HG03159 (cell line): ENCODE measurements at regions not wholly inside any gene's neighbourhood (a gene's known extent, or its start where the extent isn't known, plus 50 kb on each side); places are given as distances from the start of the nearest gene placed in this dataset.

Experiments
- ATAC-seq: cut with Tn5 transposase; IDR thresholded peaks from one replicate; pipeline ENCODE4 v1.9.1; 2021; ENCODE audit warnings: mild to moderate bottlenecking, moderate library complexity; ENCODE audit not compliant: unreplicated experiment

DNA sequence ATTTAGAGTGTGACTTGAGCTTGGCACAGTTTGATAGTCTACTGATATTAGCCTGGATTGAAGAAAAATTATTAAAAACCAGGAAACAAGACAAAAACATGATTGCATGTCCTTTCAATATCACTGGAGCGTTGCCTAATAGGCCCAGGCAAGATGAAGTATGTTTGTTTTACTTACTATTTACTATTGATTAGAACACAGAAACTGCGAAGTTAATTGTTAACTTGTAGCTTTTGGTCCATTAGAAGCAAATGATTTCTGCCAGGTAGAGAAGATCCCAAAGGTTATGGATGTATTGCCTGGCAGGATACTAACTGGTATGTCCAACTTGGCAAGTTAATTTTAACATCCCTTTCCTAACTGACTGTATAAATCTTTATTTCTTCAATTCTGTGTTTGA, 268.9 kb downstream of the ETNK1 start:
- no peak for ATAC-seq

DNA sequence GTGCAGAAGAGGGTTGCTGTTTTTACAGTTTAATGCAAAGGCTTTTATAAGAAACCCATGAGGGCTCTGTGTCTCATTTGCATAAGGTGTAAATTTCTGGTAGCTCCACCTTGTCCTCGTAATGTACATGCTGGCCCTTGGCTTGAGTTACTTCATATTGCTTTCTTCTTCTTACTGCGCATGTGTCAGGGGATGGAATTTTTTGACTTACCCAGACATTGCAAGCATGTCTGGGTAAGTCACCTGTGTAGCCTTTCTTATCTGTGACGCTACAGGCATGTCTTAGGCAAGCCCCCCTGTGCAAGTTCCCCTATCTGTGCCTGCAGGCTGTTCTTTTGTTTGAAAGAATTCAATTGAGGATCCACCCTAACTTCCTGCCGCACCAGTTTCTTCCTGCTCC, 274.2 kb downstream of the ETNK1 start:
- ATAC-seq, result no peak

DNA sequence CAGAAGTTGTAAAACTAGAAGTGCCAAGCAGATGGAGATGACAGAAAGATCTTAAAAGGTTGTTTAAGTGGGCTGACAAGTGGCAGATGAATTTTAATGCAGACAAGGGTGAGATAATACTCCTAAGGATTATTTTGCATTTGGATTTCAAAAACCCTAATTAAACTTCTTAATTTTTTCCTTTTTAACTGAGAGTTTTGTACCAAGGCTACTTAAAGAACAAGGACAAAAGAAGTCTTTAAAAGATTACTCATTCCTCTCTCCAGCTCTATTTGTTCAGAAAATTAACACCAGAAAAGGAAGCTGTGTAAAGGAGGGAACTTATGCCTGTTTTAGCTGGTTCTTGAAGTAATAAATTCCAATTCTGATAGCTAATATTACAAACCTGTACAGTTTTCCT, 275.4 kb downstream of the ETNK1 start:
- no peak for ATAC-seq

DNA sequence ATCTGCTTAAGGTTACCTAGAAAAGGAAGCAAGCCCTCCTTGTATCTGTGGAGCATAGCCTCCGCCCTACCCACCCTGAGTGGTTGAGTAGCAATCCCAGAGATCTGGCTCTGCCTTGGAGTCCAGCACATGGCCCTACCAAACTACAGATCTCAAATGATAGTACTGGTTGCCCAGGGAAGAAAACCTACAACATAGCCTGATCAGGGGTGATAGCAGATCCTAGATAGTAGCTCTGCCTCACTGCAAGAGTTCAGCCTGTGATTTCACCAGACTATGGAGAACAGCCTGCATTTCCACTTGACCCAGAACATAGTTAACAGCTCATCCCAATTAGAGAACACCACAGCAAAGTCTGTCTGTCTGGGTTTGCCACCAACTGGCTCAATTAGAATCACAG, 279.5 kb downstream of the ETNK1 start:
- ATAC-seq, result no peak

DNA sequence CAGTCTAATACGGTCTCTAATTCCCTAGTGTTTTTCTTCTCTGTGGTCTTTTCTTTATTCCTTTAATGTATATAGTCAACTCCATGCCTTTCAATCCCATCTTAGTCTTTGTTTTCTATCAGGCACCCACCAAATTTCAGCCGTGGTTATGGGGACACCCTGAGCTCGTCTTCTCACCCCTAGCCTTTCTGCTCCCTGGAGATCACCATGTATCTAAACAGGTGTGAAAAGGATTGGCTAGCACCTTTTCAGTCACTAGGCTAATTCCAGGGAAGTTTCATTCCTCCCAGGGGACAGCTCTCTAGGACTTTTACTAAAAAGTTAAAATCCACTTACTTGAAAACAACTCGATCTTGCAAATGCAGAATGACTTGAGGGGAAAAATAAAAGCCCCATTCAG, 291.3 kb downstream of the ETNK1 start:
- ATAC-seq, result no peak

DNA sequence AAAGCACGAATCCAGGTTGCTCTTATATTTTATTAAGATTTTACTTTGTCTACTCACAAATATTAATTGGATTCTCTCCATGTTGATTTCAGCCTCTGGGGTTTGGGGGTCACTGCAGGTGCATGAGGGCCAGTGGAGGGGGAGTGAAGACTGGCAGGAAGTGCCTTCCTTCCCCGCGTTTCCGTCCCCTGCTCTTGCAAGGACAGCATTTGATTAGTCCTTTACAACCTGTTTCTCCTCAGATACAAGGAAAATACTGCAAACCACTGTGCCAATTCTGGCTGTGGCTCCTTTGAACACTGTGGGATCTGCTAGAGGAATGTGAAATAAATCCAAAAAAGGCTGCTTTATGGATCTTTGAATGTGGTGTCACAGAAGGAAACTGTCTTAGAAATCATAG, 291.8 kb downstream of the ETNK1 start:
- ATAC-seq, result no peak

DNA sequence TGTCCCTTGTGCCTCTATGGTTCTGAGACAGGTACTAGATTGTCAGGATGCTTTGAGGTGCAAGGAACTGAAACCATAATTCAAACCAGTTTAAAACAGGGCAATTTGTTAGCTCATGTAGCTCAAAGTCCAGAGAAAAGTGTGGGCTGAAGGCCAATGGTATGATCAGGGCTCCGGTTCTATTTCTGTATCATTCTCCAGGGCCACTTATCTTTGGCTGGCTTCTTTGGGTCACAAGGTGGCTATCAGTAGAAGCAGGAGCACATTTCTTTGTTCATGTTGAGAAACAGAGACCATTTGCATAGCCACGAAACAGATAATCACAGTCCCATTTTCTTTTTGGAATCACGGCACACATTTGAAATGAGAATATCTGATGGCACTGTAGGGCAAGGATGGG, 294.9 kb downstream of the ETNK1 start:
- no peak for ATAC-seq

DNA sequence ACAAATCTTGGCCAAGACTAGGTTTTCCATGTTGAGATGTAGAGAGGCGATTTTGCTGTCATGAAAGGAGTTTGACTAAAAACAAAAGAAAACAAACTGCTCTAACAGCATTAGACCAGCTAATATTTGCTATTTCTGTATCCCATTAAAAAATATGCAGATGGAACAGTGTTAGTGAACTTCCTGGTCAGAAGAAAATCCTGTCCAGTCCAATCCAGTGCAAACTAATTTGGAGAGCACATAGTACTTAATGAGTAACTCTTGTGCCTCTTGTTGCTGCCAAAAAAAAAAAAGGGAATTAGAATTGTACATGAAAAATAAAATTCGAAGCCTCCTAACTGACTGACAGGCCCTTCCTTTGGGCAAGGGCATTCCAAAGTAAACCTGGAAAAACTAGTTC, 298.8 kb downstream of the ETNK1 start:
- ATAC-seq, result no peak

DNA sequence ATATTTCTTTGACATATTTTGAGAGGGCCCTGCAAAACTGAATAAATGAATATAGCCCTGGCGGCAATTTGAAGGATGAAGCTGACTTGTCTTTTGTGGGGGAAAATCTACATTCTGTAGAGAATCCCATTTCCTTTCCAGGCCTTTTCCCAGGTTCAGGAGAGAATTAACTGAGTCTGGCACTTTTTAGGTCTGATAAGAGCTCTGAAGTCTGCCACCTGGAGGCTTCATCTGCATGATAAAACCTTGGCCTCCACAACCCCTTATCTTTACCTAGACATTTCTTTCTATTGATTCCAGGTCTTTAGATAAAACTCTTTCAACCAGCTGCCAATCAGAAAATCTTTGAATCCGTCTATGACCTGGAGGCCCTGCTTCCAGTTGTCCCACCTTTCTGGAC, 299.4 kb downstream of the ETNK1 start:
- no peak for ATAC-seq

DNA sequence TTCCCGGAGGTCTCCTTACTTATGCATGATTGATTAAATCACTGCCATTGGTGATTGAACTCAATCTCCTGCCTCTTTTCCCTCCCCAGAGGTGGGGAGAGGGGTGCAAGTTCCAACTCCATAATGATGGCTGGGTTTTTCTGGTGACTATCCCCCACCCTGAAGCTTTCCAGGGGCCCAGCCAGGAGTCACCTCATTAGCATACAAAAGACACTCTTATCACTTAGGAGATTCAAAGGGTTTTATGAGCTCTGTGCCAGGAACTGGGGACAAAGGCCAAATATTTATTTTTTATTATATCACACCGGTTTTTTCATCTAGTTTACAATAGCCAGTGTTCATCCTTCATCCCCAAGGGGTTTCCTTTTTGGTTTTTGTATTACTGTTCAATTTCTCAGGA, 300.7 kb downstream of the ETNK1 start:
- ATAC-seq, result no peak

DNA sequence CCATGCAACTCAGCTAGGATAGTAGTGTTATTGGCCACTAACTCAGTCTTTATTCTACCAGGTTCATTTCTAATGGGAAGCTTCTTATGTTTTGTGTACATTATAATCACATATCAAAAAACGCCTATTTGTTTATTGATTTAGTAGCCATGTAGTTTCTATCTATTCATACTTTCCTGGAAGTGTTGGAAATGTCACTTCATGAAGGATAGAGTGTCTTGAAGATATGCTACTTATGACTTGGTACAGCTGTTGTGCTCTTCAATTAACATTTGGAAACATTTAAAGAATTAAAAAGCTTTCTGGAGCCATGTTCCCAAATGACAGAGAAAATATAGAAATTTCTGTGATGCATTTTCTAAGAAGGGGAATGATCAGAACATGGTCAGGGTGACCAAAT, 307.5 kb downstream of the ETNK1 start:
- ATAC-seq, result no peak

DNA sequence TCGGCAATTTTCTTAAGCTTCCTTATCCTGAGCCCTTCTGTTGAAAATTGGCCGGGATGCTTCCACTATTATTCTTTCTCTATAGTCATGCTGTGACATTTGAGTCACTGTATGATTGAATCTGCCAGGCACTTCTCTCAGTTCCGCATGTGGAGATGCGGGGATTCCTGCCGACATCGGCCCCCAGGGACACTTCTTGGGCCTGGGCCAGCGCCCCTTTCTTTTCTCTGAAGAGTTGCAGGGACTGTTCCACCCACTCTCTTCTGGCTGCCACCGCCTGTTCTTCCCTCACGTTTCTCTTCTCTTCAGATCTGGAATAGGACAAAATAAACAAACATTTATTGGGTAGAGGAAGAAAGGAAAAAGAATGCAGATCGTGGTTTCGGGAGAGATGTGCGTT, 310.1 kb downstream of the ETNK1 start:
- no peak for ATAC-seq

DNA sequence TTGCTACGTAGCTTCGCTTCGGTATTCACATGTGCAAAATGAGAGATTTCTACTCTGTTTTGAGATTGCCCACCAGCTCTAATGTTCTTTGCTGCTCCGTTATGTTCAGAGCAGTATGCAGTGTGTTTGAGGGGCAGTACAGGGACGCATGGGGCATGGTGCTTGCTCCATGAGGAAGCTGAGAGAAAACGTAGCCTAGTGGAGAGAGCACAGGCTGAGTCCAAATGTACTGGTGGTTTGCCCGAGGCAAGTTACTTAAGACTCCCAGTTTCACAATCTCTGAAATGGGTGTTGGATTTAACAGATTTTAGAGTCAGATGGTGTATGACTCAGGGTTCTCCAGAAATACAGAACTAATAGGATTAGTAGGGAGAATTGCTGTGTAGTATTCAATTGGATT, 310.5 kb downstream of the ETNK1 start:
- no peak for ATAC-seq

DNA sequence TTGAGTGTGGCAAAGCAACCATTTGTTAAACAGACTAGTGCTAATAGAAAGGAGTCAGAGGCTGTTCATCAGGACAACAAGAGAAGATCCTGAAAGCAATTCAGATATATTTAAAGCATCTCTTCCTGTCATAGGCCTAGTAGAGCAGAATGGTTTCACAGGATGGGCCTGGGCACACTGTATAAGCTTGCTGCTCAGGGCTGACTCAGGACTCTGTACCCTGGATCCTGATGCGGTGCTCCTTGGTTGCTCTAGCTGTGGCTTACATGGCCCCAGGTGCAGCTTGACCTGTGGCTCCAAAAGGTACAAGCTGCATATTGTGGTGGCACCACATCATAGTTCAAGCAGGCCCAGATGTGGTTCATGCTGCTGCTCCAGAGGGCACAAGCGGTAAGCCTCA, 313.4 kb downstream of the ETNK1 start:
- no peak for ATAC-seq

DNA sequence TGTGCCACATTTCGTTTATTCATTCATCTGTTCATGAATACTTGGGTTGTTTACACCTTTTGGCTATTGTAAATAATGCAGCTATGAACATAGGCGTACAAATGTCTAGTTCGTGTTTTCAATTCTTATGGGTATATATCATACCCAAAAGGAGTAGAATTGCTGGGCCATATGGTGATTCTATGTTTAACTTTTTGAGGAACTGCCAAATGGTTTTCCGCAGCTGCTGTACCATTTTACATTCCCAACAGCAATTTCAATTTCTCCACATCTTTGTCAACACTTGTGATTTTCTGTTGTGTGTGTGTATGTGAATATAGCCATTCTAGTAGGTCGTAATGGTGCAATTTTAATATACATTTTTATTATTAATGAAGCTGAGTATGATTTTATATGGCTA, 326.2 kb downstream of the ETNK1 start:
- ATAC-seq, result no peak

DNA sequence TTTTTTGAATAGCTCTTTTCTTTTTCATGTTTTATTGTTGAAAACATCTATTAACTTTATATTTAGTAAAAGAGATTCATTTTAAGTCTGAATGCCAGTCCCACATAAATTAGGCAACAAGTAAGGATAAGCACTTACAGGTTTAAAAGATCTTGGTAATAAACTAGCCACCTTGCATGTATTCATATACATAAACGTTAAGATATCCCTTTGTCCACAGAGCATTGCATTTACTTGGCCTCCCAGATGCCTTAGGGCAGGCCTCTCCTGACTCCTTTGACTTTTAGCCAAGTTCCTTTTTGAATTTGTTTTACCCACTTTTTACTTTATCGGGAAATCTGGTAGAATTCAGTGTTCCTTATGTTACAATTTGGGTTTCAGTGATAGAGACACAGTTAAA, 331.7 kb downstream of the ETNK1 start:
- ATAC-seq, result no peak

DNA sequence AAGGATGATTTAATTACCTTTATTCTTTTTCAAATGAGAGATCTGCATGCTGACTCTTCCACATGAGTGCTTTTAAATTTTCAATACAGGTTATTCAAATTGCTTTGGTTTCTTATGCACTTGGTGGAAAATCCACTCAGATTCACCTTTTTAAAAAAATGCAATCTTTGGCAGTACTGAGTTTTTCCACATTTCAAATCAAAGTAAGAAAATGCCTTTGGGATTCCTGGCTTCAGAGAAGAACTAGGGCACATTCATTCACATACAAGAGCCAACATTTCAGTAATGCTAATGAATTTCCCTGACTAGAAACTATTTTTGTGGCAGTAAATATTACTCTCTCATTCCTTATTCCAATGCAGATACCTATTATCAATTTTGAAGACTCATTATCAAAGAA, 342.2 kb downstream of the ETNK1 start:
- ATAC-seq, result no peak

DNA sequence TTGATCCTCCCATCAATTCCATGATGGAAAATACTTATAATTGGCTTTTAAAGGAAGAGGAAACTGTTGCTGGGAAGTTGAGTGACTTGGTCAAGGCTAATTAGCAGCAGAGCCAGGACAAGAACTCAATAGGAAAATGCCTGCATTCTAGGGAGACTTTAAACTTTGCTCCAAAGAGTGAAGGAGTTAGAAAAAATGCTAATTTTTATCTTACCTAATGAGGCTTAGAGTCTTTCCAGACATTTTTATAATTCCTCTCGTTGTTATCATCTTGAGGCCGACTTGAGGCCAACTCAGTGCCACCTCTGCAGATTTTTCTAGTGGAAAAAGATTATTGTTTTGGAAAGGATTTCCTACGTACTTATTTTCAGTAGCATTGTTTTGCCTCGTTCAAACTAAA, 344.6 kb downstream of the ETNK1 start:
- no peak for ATAC-seq

DNA sequence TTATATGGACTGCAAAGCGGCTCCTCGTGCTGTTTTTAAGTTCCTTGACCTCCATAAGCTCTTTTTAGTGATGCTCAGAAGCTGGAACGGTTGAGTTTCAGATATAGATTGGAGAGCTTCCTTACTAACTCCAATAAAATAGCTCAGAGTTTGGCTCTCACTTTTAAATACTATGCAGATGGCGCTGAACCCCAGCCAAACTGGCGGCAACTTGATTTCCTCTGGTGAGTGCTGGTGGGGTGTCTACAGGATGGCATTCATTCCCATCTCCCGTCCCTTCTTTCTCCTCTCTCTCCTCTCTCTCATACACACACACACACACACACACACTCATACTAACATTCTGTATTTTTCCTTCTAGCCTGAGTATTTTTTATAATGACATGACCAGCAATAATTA, 346.3 kb downstream of the ETNK1 start:
- no peak for ATAC-seq

DNA sequence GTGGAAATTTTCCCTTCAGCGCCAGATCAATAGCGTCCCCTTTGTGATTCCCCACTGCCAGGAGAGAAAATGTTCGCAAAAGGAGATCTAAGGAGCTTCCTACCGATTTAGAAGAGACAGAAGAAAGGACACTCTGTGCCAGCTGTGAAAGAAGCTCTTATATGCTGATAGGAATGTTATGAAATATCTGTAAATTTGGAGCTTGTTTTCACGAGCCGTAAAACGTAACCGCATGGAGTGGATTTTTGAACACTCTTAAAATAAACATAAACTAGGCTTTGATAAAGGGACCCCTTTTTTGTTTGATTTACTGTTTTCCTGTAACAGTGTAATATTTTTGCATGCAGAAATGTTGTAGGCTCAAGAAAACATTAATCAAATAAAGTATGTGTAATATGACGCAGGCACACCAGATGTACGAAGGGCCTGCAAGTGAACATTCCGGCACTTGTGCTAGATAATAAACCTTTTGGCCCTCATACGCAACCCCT, 346.8 kb downstream of the ETNK1 start:
- ATAC-seq, result no peak

DNA sequence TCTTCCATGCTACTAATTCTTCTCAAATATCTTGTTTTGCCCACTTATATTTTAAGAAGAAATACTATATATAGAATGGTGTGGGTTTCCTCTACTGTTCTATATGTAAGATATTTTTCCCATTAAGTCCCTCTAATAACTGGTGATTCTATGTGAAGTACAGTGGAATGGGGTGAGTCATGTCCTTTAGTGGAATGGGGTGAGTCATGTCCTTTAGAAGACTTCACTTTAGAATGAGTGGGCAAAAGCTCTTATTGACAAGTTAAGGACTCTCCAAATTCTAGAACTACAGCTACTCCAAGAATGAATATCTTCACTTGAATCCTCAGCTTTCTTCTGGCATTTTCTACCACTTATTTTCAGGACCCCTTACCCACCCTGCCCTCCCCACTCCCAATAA, 349.9 kb downstream of the ETNK1 start:
- no peak for ATAC-seq

DNA sequence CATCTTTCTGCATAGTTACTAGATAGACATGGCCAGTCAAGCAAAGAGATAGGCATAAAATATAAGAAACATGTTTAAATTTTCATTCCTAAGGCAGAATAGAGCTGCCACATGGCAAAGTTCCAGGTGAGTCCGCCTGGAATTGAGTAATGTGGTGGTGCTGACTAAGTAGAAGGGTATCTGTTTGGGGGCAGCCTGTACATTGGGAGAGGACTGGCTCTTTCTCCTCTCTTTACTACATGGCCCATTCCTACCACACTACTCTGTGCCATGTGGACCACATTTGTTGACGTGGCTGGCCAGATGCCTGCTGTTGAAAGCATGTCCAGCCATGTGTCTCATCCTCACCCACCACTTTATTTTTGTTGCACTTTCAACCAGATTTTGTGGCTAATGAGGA, 354.0 kb downstream of the ETNK1 start:
- ATAC-seq, result no peak

DNA sequence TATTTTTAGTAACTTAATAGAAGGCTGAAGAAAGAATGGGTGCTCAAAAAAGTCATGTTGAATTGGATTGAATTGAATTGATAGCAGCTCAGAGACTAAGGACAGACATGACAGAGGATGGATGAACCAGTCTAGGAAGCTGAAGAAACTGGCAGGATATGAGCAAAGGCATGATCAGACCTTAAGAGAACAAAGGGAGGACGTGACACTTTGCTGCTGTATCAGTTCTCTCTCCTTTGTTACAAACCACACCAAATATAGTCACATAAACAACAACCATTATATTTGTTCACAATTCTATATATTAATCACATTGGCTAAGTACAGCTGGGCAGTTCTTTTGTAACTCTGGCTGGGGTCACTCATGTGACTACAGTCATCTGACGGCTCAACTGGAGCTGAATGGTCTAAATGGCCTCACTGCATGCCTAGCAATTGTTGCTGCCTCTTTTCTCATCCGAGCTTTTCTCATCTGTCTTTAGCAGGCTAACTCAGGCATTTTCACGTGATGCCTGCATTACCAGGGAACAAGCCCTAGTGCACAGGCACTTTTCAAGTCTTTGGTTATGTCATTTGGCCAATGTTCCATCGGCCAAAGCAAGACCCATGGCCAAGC, 355.0 kb downstream of the ETNK1 start:
- ATAC-seq, result no peak

DNA sequence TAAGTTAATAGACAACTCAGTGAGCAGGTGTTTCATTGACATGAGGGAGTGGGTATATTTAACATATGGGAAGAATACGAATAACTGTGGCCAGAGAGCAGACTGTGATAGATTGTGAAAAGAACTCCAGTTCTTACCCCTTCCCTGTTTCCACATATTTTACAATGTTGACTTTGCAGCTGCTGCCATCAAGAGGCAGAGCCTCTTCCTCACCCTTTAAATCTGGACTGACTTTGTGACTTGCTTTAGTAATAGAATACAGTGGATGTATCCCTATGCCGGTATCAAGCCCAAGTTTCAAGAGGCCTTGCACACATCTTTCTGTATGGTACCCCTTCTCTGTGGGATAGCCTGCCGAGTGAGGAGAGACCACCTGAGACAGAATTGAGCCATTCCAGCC, 356.7 kb downstream of the ETNK1 start:
- no peak for ATAC-seq
